Effector CD8-positive, alpha-beta T cell (primary cell): ENCODE measurements at regions not wholly inside any gene's neighbourhood (a gene's known extent, or its start where the extent isn't known, plus 50 kb on each side); places are given as distances from the start of the nearest gene placed in this dataset.
"Not testable (repeated sequence)": the region's sequence is repeated elsewhere in the genome, so short reads cannot be mapped to it uniquely, and the experiment has no call there.

ENCODE experiments used
- DNase-seq: peaks from one replicate; lab custom pipeline; 2025; lab: John Stamatoyannopoulos, UW

- no peak for DNase-seq
Measured at GRCh38 chr5:50898966-50899365, 232.5 kb downstream of the PARP8 start.

GRCh38 chr5:50900952-50901510 lies 234.6 kb downstream of the PARP8 start:
- no peak for DNase-seq

- no peak for DNase-seq
Measured at GRCh38 chr5:50903651-50904050, 237.2 kb downstream of the PARP8 start.

GRCh38 chr5:50905996-50906570 lies 239.6 kb downstream of the PARP8 start:
- no peak for DNase-seq

- not testable (repeated sequence) for DNase-seq
Measured at GRCh38 chr5:50920160-50920559, 253.7 kb downstream of the PARP8 start.

GRCh38 chr5:50921366-50922133 lies 255.1 kb downstream of the PARP8 start:
- no peak for DNase-seq

GRCh38 chr5:50922134-50922941 lies 255.9 kb downstream of the PARP8 start:
- DNase-seq, result not testable (repeated sequence)

- no peak for DNase-seq
Measured at GRCh38 chr5:50922942-50923767, 256.7 kb downstream of the PARP8 start.

GRCh38 chr5:50923768-50924494 lies 257.5 kb downstream of the PARP8 start:
- DNase-seq, result no peak

GRCh38 chr5:50927953-50928352 lies 261.5 kb downstream of the PARP8 start:
- no peak for DNase-seq

- DNase-seq, result no peak
Measured at GRCh38 chr5:50929174-50929573, 262.7 kb downstream of the PARP8 start.

GRCh38 chr5:50934343-50934742 lies 267.9 kb downstream of the PARP8 start:
- no peak for DNase-seq

- no peak for DNase-seq
Measured at GRCh38 chr5:50945139-50945538, 278.7 kb downstream of the PARP8 start.

GRCh38 chr5:50947906-50948683 lies 281.7 kb downstream of the PARP8 start:
- DNase-seq, result no peak

- DNase-seq, result no peak
Measured at GRCh38 chr5:50953290-50953689, 286.9 kb downstream of the PARP8 start.

GRCh38 chr5:50958852-50959457 lies 292.5 kb downstream of the PARP8 start:
- no peak for DNase-seq

- DNase-seq, result peak; percentile 31
Measured at GRCh38 chr5:50962934-50963872, 296.8 kb downstream of the PARP8 start.

- DNase-seq, result no peak
Measured at GRCh38 chr5:50963971-50964745, 297.7 kb downstream of the PARP8 start.
